A549 (cell line): ENCODE measurements at regions not wholly inside any gene's neighbourhood (a gene's known extent, or its start where the extent isn't known, plus 50 kb on each side); places are given as distances from the start of the nearest gene placed in this dataset.

Experiments
- BHLHE40 ChIP-seq: IDR thresholded peaks from 2 replicates; pipeline ENCODE4 v1.6.1; 2012; ENCODE audit warnings: low read depth, low read length, inconsistent platforms
- CEBPB ChIP-seq, 2 experiments: fragments of >200 bp in 1 of 2; sonication (Bioruptor Twin) in 1 of 2; formaldehyde crosslinking in 1 of 2; IDR thresholded peaks; 2 replicates each; pipeline ENCODE4 v1.6.1; 2012 to 2016
- EP300 ChIP-seq, 2 experiments: fragments of >200 bp; sonication (Bioruptor Twin); formaldehyde crosslinking; IDR thresholded peaks; 2 replicates in 1 of 2; 3 replicates in 1 of 2; pipeline ENCODE4 v1.6.1; 2016 to 2017
- GATA3 ChIP-seq: IDR thresholded peaks from 2 replicates; pipeline ENCODE4 v1.6.1; 2012; ENCODE audit warnings: borderline replicate concordance
- MAFK ChIP-seq: fragments of 450-650 bp; IDR thresholded peaks from 2 replicates; pipeline ENCODE4 v1.6.1; 2014; ENCODE audit not compliant: partially characterized antibody
- MYC ChIP-seq: IDR thresholded peaks from 2 replicates; pipeline ENCODE4 v1.6.1; 2012; ENCODE audit warnings: mild to moderate bottlenecking, inconsistent platforms, low read length, improper control_type of control experiment, borderline replicate concordance
- RAD21 ChIP-seq, 2 experiments: fragments of >200 bp in 1 of 2; sonication (Bioruptor Twin) in 1 of 2; formaldehyde crosslinking in 1 of 2; IDR thresholded peaks in 1 of 2; conservative IDR thresholded peaks in 1 of 2; 2 replicates in 1 of 2; 3 replicates in 1 of 2; pipeline ENCODE4 v1.6.1; 2012 to 2018; ENCODE audit warnings: inconsistent platforms in 1 of 2
- SMC3 ChIP-seq: fragments of >200 bp; sonication (Bioruptor Twin); formaldehyde crosslinking; IDR thresholded peaks from 3 replicates; pipeline ENCODE4 v1.6.1; 2018; ENCODE audit warnings: inconsistent platforms
- TP53 ChIP-seq: fragments of 250-450 bp; sonication (Bioruptor Pico); IDR thresholded peaks from 2 replicates; pipeline ENCODE4 v1.5.0; 2021; ENCODE audit warnings: mild to moderate bottlenecking, moderate library complexity
- ZC3H11A ChIP-seq: fragments of 450-650 bp; IDR thresholded peaks from 2 replicates; pipeline ENCODE4 v1.6.1; 2014; ENCODE audit warnings: antibody characterized with exemption, mild to moderate bottlenecking
- TF ChIP-seq, protein P1 (sequence below): fragments of >200 bp; sonication (Bioruptor Twin); formaldehyde crosslinking; IDR thresholded peaks from 3 replicates; pipeline ENCODE4 v1.5.1; 2016
- TF ChIP-seq, protein P2 (sequence below): fragments of >200 bp; sonication (Bioruptor Twin); formaldehyde crosslinking; IDR thresholded peaks from 3 replicates; pipeline ENCODE4 v1.6.1; 2016
- TF ChIP-seq, protein P3 (sequence below): IDR thresholded peaks from 2 replicates; pipeline ENCODE4 v1.6.1; 2012

DNA sequence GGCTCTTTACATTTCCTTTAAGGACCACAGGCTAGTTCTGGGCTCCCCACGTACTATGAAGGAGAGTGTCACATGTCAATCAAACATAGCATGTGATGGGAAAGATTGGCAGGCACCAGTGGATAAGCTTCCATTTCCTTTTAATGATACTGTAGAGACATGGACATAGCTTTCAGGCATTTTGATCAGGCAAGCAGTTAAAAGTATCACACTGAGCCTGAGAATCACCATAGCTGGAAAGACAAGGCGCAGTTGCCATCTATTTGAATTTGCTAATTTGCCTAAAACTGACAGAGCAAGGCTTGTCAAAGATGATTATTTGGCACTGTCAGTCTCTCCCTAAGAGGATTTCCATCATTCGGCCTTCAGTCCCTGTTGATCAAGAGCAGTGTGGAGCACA is 263.4 kb upstream of the TAC1 start:
- no peak for TF ChIP-seq ZC3H11A
- TF ChIP-seq, protein P1, sequence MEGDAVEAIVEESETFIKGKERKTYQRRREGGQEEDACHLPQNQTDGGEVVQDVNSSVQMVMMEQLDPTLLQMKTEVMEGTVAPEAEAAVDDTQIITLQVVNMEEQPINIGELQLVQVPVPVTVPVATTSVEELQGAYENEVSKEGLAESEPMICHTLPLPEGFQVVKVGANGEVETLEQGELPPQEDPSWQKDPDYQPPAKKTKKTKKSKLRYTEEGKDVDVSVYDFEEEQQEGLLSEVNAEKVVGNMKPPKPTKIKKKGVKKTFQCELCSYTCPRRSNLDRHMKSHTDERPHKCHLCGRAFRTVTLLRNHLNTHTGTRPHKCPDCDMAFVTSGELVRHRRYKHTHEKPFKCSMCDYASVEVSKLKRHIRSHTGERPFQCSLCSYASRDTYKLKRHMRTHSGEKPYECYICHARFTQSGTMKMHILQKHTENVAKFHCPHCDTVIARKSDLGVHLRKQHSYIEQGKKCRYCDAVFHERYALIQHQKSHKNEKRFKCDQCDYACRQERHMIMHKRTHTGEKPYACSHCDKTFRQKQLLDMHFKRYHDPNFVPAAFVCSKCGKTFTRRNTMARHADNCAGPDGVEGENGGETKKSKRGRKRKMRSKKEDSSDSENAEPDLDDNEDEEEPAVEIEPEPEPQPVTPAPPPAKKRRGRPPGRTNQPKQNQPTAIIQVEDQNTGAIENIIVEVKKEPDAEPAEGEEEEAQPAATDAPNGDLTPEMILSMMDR, result no peak
- TF ChIP-seq RAD21 (conservative IDR thresholded peaks at IDR 0.05 in 1 of 2, IDR thresholded peaks at IDR 0.05 in 1 of 2), result no peak
- TF ChIP-seq SMC3, result no peak
- TF ChIP-seq, protein P2, sequence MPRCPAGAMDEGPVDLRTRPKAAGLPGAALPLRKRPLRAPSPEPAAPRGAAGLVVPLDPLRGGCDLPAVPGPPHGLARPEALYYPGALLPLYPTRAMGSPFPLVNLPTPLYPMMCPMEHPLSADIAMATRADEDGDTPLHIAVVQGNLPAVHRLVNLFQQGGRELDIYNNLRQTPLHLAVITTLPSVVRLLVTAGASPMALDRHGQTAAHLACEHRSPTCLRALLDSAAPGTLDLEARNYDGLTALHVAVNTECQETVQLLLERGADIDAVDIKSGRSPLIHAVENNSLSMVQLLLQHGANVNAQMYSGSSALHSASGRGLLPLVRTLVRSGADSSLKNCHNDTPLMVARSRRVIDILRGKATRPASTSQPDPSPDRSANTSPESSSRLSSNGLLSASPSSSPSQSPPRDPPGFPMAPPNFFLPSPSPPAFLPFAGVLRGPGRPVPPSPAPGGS, result no peak
- no peak for TF ChIP-seq CEBPB (IDR thresholded peaks at IDR 0.05)
- no peak for TF ChIP-seq TP53 (CRISPR knock-in tag)
- TF ChIP-seq EP300 (IDR thresholded peaks at IDR 0.05), result no peak
- no peak for TF ChIP-seq BHLHE40
- TF ChIP-seq MAFK, result no peak
- TF ChIP-seq, protein P3, sequence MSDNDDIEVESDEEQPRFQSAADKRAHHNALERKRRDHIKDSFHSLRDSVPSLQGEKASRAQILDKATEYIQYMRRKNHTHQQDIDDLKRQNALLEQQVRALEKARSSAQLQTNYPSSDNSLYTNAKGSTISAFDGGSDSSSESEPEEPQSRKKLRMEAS, result no peak
- TF ChIP-seq MYC, result no peak
- TF ChIP-seq GATA3, result no peak
